Type B pancreatic cell (in vitro differentiated cells): ENCODE measurements at regions not wholly inside any gene's neighbourhood (a gene's known extent, or its start where the extent isn't known, plus 50 kb on each side); places are given as distances from the start of the nearest gene placed in this dataset.
"Not testable (repeated sequence)": the region's sequence is repeated elsewhere in the genome, so short reads cannot be mapped to it uniquely, and the experiment has no call there.

Source experiments
- DNase-seq: peaks from one replicate; pipeline ENCODE4 v3.0.0; 2021; ENCODE audit warnings: mixed read lengths; ENCODE audit not compliant: unreplicated experiment; ENCODE audit errors: extremely low spot score
- H3K27ac Mint-ChIP-seq: 2 replicates; pipeline ENCODE4 v1.8.0; 2021; ENCODE audit warnings: mild to moderate bottlenecking, mixed read lengths
- H3K27me3 Mint-ChIP-seq: 2 replicates; pipeline ENCODE4 v1.8.0; 2021; ENCODE audit warnings: mixed read lengths
- H3K36me3 Mint-ChIP-seq: 2 replicates; pipeline ENCODE4 v1.8.0; 2021; ENCODE audit warnings: mixed read lengths
- H3K4me1 Mint-ChIP-seq: one replicate; pipeline ENCODE4 v1.8.0; 2021; ENCODE audit warnings: mixed read lengths; ENCODE audit not compliant: unreplicated experiment
- H3K4me3 Mint-ChIP-seq: 2 replicates; pipeline ENCODE4 v1.8.0; 2021; ENCODE audit warnings: mild to moderate bottlenecking, mixed read lengths
- H3K9me3 Mint-ChIP-seq: 2 replicates; pipeline ENCODE4 v1.8.0; 2021; ENCODE audit warnings: mixed read lengths
- CTCF ChIP-seq: fragments of 200-600 bp; sonication (generic); conservative IDR thresholded peaks from 2 replicates; pipeline ENCODE4 v1.5.0; 2021; ENCODE audit warnings: antibody characterized with exemption, mild to moderate bottlenecking

DNA sequence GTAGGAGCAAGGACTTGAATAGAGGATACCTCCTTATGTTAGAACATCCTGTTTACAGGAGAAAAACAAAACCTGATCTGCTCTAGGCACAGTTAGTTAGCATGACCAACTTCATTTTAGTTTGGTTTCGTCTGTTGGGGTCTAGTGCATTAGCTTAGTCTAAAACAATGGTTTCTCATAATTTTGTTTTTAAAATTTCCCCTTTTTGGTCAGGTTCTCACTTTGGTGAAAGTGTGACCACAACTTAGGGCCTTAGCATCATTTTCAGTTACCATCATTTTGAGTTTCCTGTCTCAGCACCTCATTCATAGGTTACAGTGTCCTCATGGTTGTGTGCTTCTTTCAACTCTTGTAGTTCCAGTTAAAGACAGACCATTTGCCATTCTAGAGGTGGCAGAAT is 1277.0 kb upstream of the SLC39A10 start:
- TF ChIP-seq CTCF, result no peak
- Mint-ChIP-seq H3K27ac (no peak overlapping the region), H3K27me3 (no peaks in the 10 kb centered on the region), H3K4me1 (no peaks in the 10 kb centered on the region), H3K9me3 (no peaks in the 10 kb centered on the region), H3K36me3 (no peaks in the 10 kb centered on the region), H3K4me3 (no peak overlapping the region)
- DNase-seq, result no peak

GRCh38 chr2:194367390-194367789 is 1289.6 kb upstream of the SLC39A10 start:
- H3K27ac Mint-ChIP-seq, H3K4me3 Mint-ChIP-seq, H3K27me3 Mint-ChIP-seq, H3K4me1 Mint-ChIP-seq, H3K36me3 Mint-ChIP-seq, H3K9me3 Mint-ChIP-seq, DNase-seq: not testable (repeated sequence)

DNA sequence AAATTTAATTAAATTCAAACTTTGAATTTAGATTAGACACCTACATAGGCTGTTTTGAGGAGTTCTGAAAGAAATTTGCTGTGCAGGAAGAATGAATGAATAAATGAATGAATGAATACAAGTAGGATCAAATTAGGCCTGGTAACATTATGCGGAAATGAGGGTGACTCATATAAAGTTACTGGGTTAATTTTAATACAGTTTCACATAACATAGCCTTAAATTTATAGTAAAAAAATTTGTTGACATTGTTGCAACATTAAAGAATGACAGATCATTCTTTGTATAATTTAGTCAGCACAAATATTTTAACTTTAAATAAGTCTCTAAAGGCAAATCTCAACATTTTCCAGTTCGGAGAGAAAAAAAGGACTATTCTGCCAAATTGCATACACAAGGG is 1293.1 kb upstream of the SLC39A10 start:
- no peaks in the 10 kb centered on the region for H3K27me3 Mint-ChIP-seq
- H3K27ac Mint-ChIP-seq, result no peak overlapping the region
- no peaks in the 10 kb centered on the region for H3K36me3 Mint-ChIP-seq

GRCh38 chr2:194363295-194363694 is 1293.7 kb upstream of the SLC39A10 start:
- no peak for DNase-seq
- no peak overlapping the region for H3K4me3 Mint-ChIP-seq
- no peaks in the 10 kb centered on the region for H3K4me1 Mint-ChIP-seq
- H3K27me3 Mint-ChIP-seq, result no peaks in the 10 kb centered on the region
- no peak for TF ChIP-seq CTCF
- no peaks in the 10 kb centered on the region for H3K36me3 Mint-ChIP-seq
- no peak overlapping the region for H3K27ac Mint-ChIP-seq
- peaks cover 9% of the 10 kb centered on the region for H3K9me3 Mint-ChIP-seq

More for the DNA sequence above, 1293.1 kb upstream of the SLC39A10 start:
- no peak for TF ChIP-seq CTCF
- Mint-ChIP-seq H3K4me3 (no peak overlapping the region), H3K9me3 (peaks cover 9% of the 10 kb centered on the region), H3K4me1 (no peaks in the 10 kb centered on the region)
- no peak for DNase-seq

GRCh38 chr2:194352505-194352904 is 1304.5 kb upstream of the SLC39A10 start:
- no peaks in the 10 kb centered on the region for H3K36me3 Mint-ChIP-seq
- no peak overlapping the region for H3K27ac Mint-ChIP-seq
- H3K9me3 Mint-ChIP-seq, result peaks cover 10% of the 10 kb centered on the region
- no peaks in the 10 kb centered on the region for H3K4me1 Mint-ChIP-seq
- H3K27me3 Mint-ChIP-seq, result no peaks in the 10 kb centered on the region
- no peak for DNase-seq
- TF ChIP-seq CTCF, result no peak
- no peak overlapping the region for H3K4me3 Mint-ChIP-seq

DNA sequence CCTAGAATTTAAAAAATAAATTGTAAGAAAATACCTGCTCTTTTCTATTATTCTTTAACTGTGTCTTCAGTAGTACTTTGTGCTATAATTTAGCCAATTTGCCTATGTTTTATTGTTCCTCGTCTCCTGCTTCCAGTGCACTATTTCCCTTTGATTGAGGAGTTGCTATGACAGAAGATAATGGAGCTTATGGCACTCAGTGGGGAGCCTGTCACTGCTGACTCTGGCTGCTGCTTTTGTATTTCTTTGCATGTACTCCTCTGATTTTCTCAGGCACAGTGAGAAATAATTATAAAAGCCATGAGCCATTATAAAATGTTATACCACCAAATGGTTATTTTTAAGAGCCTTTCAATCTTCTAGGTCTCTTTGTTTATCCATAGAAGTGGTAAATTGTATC is 1310.8 kb upstream of the SLC39A10 start:
- TF ChIP-seq CTCF, result no peak
- Mint-ChIP-seq H3K9me3 (no peaks in the 10 kb centered on the region), H3K4me3 (no peak overlapping the region), H3K4me1 (peaks cover 4% of the 10 kb centered on the region), H3K27me3 (no peaks in the 10 kb centered on the region), H3K36me3 (no peaks in the 10 kb centered on the region), H3K27ac (peak overlapping the region; percentile 55)
- DNase-seq, result no peak
